PC-9 (cell line): ENCODE measurements at regions not wholly inside any gene's neighbourhood (a gene's known extent, or its start where the extent isn't known, plus 50 kb on each side); places are given as distances from the start of the nearest gene placed in this dataset.

Source experiments
- CTCF ChIP-seq: fragments of 200-600 bp; sonication (generic); conservative IDR thresholded peaks from 2 replicates; pipeline ENCODE4 v1.6.1; 2017; ENCODE audit warnings: mixed run types, antibody characterized with exemption, mild to moderate bottlenecking, moderate library complexity
- EZH2 ChIP-seq: fragments of 200-600 bp; sonication (generic); IDR thresholded peaks from 2 replicates; pipeline ENCODE4 v1.8.0; 2017; ENCODE audit warnings: antibody characterized with exemption, low read depth

GRCh38 chr12:97647142-97647541, 184.5 kb downstream of the RMST start:
- TF ChIP-seq CTCF = no peak
- TF ChIP-seq EZH2 = no peak
